ENCODE measurements at regions not wholly inside any gene's neighbourhood (a gene's known extent, or its start where the extent isn't known, plus 50 kb on each side); places are given as distances from the start of the nearest gene placed in this dataset.

GRCh38 chr22:44591146-44591790 lies 93.2 kb upstream of the RTL6 start:
- DNase-seq (ENCODE audit: low spot score) = no peak

- no peak for DNase-seq (ENCODE audit: low spot score)
These were observed 92.3 kb upstream of the RTL6 start for GRCh38 chr22:44590291-44590690.

- no peak for DNase-seq (ENCODE audit: low spot score)
These were observed 91.8 kb upstream of the RTL6 start for GRCh38 chr22:44589831-44590230.

- no peak for DNase-seq (ENCODE audit: low spot score)
These were observed 90.3 kb upstream of the RTL6 start for GRCh38 chr22:44588348-44588747.

GRCh38 chr22:44587737-44588310 lies 89.8 kb upstream of the RTL6 start:
- no peak for DNase-seq (ENCODE audit: low spot score)

GRCh38 chr22:44586999-44587736 lies 89.1 kb upstream of the RTL6 start:
- no peak for DNase-seq (ENCODE audit: low spot score)

- DNase-seq (ENCODE audit: low spot score) = no peak
These were observed 88.4 kb upstream of the RTL6 start for GRCh38 chr22:44586351-44586990.

GRCh38 chr22:44585559-44586350 lies 87.7 kb upstream of the RTL6 start:
- no peak for DNase-seq (ENCODE audit: low spot score)

GRCh38 chr22:44584256-44584902 lies 86.3 kb upstream of the RTL6 start:
- no peak for DNase-seq (ENCODE audit: low spot score)

GRCh38 chr22:44583854-44584253 lies 85.8 kb upstream of the RTL6 start:
- DNase-seq (ENCODE audit: low spot score) = no peak

- no peak for DNase-seq (ENCODE audit: low spot score)
These were observed 85.2 kb upstream of the RTL6 start for GRCh38 chr22:44583061-44583760.

- no peak for DNase-seq (ENCODE audit: low spot score)
These were observed 84.0 kb upstream of the RTL6 start for GRCh38 chr22:44582016-44582415.

- no peak for DNase-seq (ENCODE audit: low spot score)
These were observed 83.0 kb upstream of the RTL6 start for GRCh38 chr22:44581096-44581435.

GRCh38 chr22:44580176-44581095 lies 82.4 kb upstream of the RTL6 start:
- DNase-seq (ENCODE audit: low spot score) = no peak

GRCh38 chr22:44578516-44579230 lies 80.6 kb upstream of the RTL6 start:
- DNase-seq (ENCODE audit: low spot score) = no peak

- no peak for DNase-seq (ENCODE audit: low spot score)
These were observed 80.1 kb upstream of the RTL6 start for GRCh38 chr22:44578110-44578457.

GRCh38 chr22:44577391-44578109 lies 79.5 kb upstream of the RTL6 start:
- no peak for DNase-seq (ENCODE audit: low spot score)

- DNase-seq (ENCODE audit: low spot score) = no peak
These were observed 78.6 kb upstream of the RTL6 start for GRCh38 chr22:44576311-44577260.
